BE2C (cell line): ENCODE measurements at regions not wholly inside any gene's neighbourhood (a gene's known extent, or its start where the extent isn't known, plus 50 kb on each side); places are given as distances from the start of the nearest gene placed in this dataset.

Experiments used
- DNase-seq: peaks from one replicate; pipeline ENCODE4 v3.0.0-alpha.2; 2020
- H3K27me3 ChIP-seq: fragments of 250-450 bp; sonication (Bioruptor Pico); 2 replicates; pipeline ENCODE4 v1.5.1; 2020; ENCODE audit warnings: mild to moderate bottlenecking
- H3K36me3 ChIP-seq: fragments of 250-450 bp; sonication (Bioruptor Pico); 2 replicates; pipeline ENCODE4 v1.5.1; 2020; ENCODE audit warnings: mild to moderate bottlenecking
- H3K4me1 ChIP-seq: fragments of 250-450 bp; sonication (Bioruptor Pico); 2 replicates; pipeline ENCODE4 v1.5.1; 2020
- H3K4me3 ChIP-seq: 2 replicates; pipeline ENCODE4 v1.5.1; 2011; ENCODE audit warnings: low read depth, low read length
- H3K9me3 ChIP-seq: fragments of 250-450 bp; sonication (Bioruptor Pico); 2 replicates; pipeline ENCODE4 v1.5.1; 2020
- CTCF ChIP-seq: IDR thresholded peaks from 2 replicates; pipeline ENCODE4 v1.5.1; 2012; ENCODE audit warnings: mild to moderate bottlenecking, low read depth, low read length

GRCh38 chr7:115081772-115082171, 159.9 kb downstream of the MDFIC start:
- H3K4me1 ChIP-seq = no peaks in the 10 kb centered on the region
- no peak for TF ChIP-seq CTCF

GRCh38 chr7:115078851-115079250, 157.0 kb downstream of the MDFIC start:
- TF ChIP-seq CTCF = no peak
- H3K4me1 ChIP-seq = no peaks in the 10 kb centered on the region
- no peaks in the 10 kb centered on the region for H3K36me3 ChIP-seq
- no peaks in the 10 kb centered on the region for H3K9me3 ChIP-seq
- no peak for DNase-seq
- no peak overlapping the region for H3K4me3 ChIP-seq
- no peaks in the 10 kb centered on the region for H3K27me3 ChIP-seq

More at GRCh38 chr7:115081772-115082171, 159.9 kb downstream of the MDFIC start:
- Histone ChIP-seq H3K9me3 (no peaks in the 10 kb centered on the region), H3K4me3 (no peak overlapping the region), H3K36me3 (no peaks in the 10 kb centered on the region), H3K27me3 (no peaks in the 10 kb centered on the region)
- DNase-seq = no peak

- no peak for TF ChIP-seq CTCF
- DNase-seq = no peak
- no peaks in the 10 kb centered on the region for H3K9me3 ChIP-seq
- H3K4me1 ChIP-seq = no peaks in the 10 kb centered on the region
- H3K36me3 ChIP-seq = no peaks in the 10 kb centered on the region
- no peak overlapping the region for H3K4me3 ChIP-seq
- no peaks in the 10 kb centered on the region for H3K27me3 ChIP-seq
Measured at GRCh38 chr7:115078386-115078785, 156.5 kb downstream of the MDFIC start.

- Histone ChIP-seq H3K4me3 (no peak overlapping the region), H3K4me1 (no peaks in the 10 kb centered on the region), H3K27me3 (no peaks in the 10 kb centered on the region), H3K9me3 (0 out of 2 replicates have a peak, but pooled peaks cover 2% of the 10 kb centered on the region), H3K36me3 (no peaks in the 10 kb centered on the region)
- no peak for TF ChIP-seq CTCF
- no peak for DNase-seq
Measured at GRCh38 chr7:115070311-115070710, 148.4 kb downstream of the MDFIC start.
